Endothelial cell of umbilical vein (primary cell): ENCODE measurements at regions not wholly inside any gene's neighbourhood (a gene's known extent, or its start where the extent isn't known, plus 50 kb on each side); places are given as distances from the start of the nearest gene placed in this dataset.

ENCODE experiments used
- CTCF ChIP-seq, 2 donors: IDR thresholded peaks; 1 replicate in 1 of 2; 2 replicates in 1 of 2; pipeline ENCODE4 v1.5.1; 2011; ENCODE audit warnings: low read length in 2 of 2, mild to moderate bottlenecking in 2 of 2, moderate library complexity in 2 of 2, control low read depth in 1 of 2, inconsistent platforms in 1 of 2, low read depth in 1 of 2; ENCODE audit not compliant: insufficient read depth in 1 of 2; ENCODE audit errors: extremely low read depth in 1 of 2
- EZH2 ChIP-seq: IDR thresholded peaks from 2 replicates; pipeline ENCODE4 v1.6.1; 2012; ENCODE audit warnings: borderline replicate concordance, low read depth, mild to moderate bottlenecking, moderate library complexity, low read length, inconsistent platforms; ENCODE audit not compliant: severe bottlenecking
- FOS ChIP-seq: IDR thresholded peaks from 2 replicates; pipeline ENCODE4 v1.6.1; 2011; ENCODE audit warnings: mild to moderate bottlenecking, low read length, moderate library complexity, borderline replicate concordance; ENCODE audit not compliant: insufficient read depth
- GATA2 ChIP-seq: IDR thresholded peaks from 2 replicates; pipeline ENCODE4 v1.7.0; 2011; ENCODE audit warnings: low read depth, mild to moderate bottlenecking, moderate library complexity, mixed read lengths, low read length; ENCODE audit not compliant: insufficient read length, insufficient read depth
- JUN ChIP-seq: IDR thresholded peaks from 2 replicates; pipeline ENCODE4 v1.6.1; 2011; ENCODE audit warnings: borderline replicate concordance, low read depth; ENCODE audit not compliant: insufficient read length, insufficient read depth
- MAX ChIP-seq: IDR thresholded peaks from 2 replicates; pipeline ENCODE4 v1.6.1; 2011; ENCODE audit not compliant: insufficient read depth, insufficient read length
- MYC ChIP-seq: IDR thresholded peaks from one replicate; pipeline ENCODE4 v1.6.1; 2011; ENCODE audit warnings: mild to moderate bottlenecking, low read depth, low read length
- POLR2A ChIP-seq: IDR thresholded peaks from 2 replicates; pipeline ENCODE4 v1.6.1; 2012; ENCODE audit warnings: low read depth, mild to moderate bottlenecking, control low read depth, low read length
- POLR2AphosphoS5 ChIP-seq: IDR thresholded peaks from 2 replicates; pipeline ENCODE4 v1.6.1; 2012; ENCODE audit warnings: low read depth, mild to moderate bottlenecking, control low read depth, low read length, moderate library complexity; ENCODE audit not compliant: insufficient read depth

GRCh38 chr1:189530162-189530561 is 947.5 kb downstream of the BRINP3 start:
- no peak for TF ChIP-seq CTCF (IDR thresholded peaks at IDR 0.05; ENCODE audit: extremely low read depth in 1 of 2, insufficient read depth in 1 of 2, low read depth in 1 of 2, low read length in 2 of 2)
- TF ChIP-seq MAX: no peak
- TF ChIP-seq POLR2A: no peak
- no peak for TF ChIP-seq POLR2AphosphoS5
- no peak for TF ChIP-seq EZH2
- TF ChIP-seq FOS: no peak
- TF ChIP-seq MYC: no peak
- TF ChIP-seq GATA2: no peak
- TF ChIP-seq JUN: no peak
